Heart left ventricle (tissue), 16 donors: ENCODE measurements at regions not wholly inside any gene's neighbourhood (a gene's known extent, or its start where the extent isn't known, plus 50 kb on each side); places are given as distances from the start of the nearest gene placed in this dataset.

ENCODE experiments used
- ATAC-seq, 4 donors: fragments of 200-7000 bp; cut with Tn5 transposase; one replicate each; pipeline ENCODE4 v1.9.1; 2020 to 2022; ENCODE audit warnings: moderate library complexity in 4 of 4, mild to moderate bottlenecking in 3 of 4, moderate number of reproducible peaks in 1 of 4
- DNase-seq, 5 donors: peaks; one replicate each; pipeline ENCODE4 v3.0.0-alpha.2; 2020
- H3K27ac ChIP-seq, 12 donors: fragments of 200-600 bp; sonication (generic) in 4 of 12; one replicate each; pipeline versions ENCODE4 v1.5.0 to v1.8.0; 2016 to 2022; ENCODE audit warnings: mild to moderate bottlenecking in 2 of 12
- H3K27me3 ChIP-seq, 9 donors: fragments of 200-600 bp; sonication (generic) in 2 of 9; one replicate each; pipeline versions ENCODE4 v1.5.1 to v1.8.0; 2016 to 2022; ENCODE audit warnings: mild to moderate bottlenecking in 3 of 9
- H3K36me3 ChIP-seq, 9 donors: fragments of 200-600 bp; sonication (generic) in 2 of 9; one replicate each; pipeline versions ENCODE4 v1.5.0 to v1.8.0; 2018 to 2022; ENCODE audit warnings: mild to moderate bottlenecking in 2 of 9
- H3K4me1 ChIP-seq, 12 donors: fragments of 200-600 bp; sonication (generic) in 4 of 12; one replicate each; pipeline versions ENCODE4 v1.5.0 to v1.8.0; 2016 to 2022; ENCODE audit warnings: mild to moderate bottlenecking in 3 of 12
- H3K4me3 ChIP-seq, 12 donors: fragments of 200-600 bp; sonication (generic) in 4 of 12; one replicate each; pipeline versions ENCODE4 v1.5.0 to v1.8.0; 2017 to 2022; ENCODE audit warnings: mild to moderate bottlenecking in 9 of 12, moderate library complexity in 4 of 12
- H3K9me3 ChIP-seq, 12 donors: fragments of 200-600 bp; sonication (generic) in 4 of 12; one replicate each; pipeline versions ENCODE4 v1.5.0 to v1.8.0; 2016 to 2022; ENCODE audit warnings: mild to moderate bottlenecking in 1 of 12
- POLR2A ChIP-seq, 2 donors: fragments of 450-650 bp; IDR thresholded peaks; one replicate each; pipeline ENCODE4 v1.6.1; 2017; ENCODE audit warnings: antibody characterized with exemption in 2 of 2, mild to moderate bottlenecking in 2 of 2, moderate library complexity in 2 of 2
- WGBS, 4 donors: extraction: QIAGEN DNeasy Blood & Tissue Kit in 2 of 4; methylation state at CpG; one replicate each; pipeline versions ENCODE4 v1.1.5 to v1.1.7; 2013 to 2018; 5-methylcytosine and 5-hydroxymethylcytosine counted together
- intact Hi-C, 10 donors: fragments of 100-400 bp; cut with DNase I; formaldehyde crosslinking; loops; one replicate each; pipeline versions ENCODE4 v1.11.1 to v1.14.2; 2022
- TF ChIP-seq, protein P1 (sequence below), 12 donors: fragments of 200-600 bp; sonication (generic) in 4 of 12; IDR thresholded peaks; one replicate each; pipeline versions ENCODE4 v1.5.0 to v1.8.0; 2018 to 2022; ENCODE audit warnings: antibody characterized with exemption in 12 of 12, mild to moderate bottlenecking in 5 of 12
- donor health status: ischemic (EF 13 %, LVEDD 7.1; RV severe dilation, severe dysfunction).
- donor health status: healthy with polysubstance abuse.
- donor health status: DM: no; HTN: yes; CAD: no.
- donor health status: DM: no; HTN: no; CAD: no.
- donor health status: ischemic (EF 25% LVEDD 6.9; RV normal size, moderate dysfunction).
- donor health status: ischemic (EF 25% LVEDD 5.7; RV mildly dilated, moderate dysfunction).
- donor health status: healthy.
- donor health status: DM: yes; HTN: yes; CAD: no.
- donor health status: ischemic (EF 35%, LVEDD 5.7; RV mildly dilated, moderate dysfunction).
- donor health status: nonischemic (EF 11% LVEDD 7.7; RV severe dilation, severe dysfunction).
- donor health status: DM: yes; HTN: yes; CAD: no.
- donor health status: PGD.
- donor health status: ischemic (EF 29% LVEDD 5.4; RV normal size, mild dysfunction).
- donor health status: nonischemic (EF 23%, LVEDD 6.1; RV moderate dilation, normal function).

GRCh38 chr1:30545365-30545764 lies 178.0 kb downstream of the MATN1 start:
- no peaks in the 10 kb centered on the region for H3K36me3 ChIP-seq
- no peak for DNase-seq
- no peak overlapping the region for H3K4me3 ChIP-seq
- no peaks in the 10 kb centered on the region for H3K4me1 ChIP-seq
- 43 to 51% (median 45%) methylated on average over 4 of the region's 4 CpGs for WGBS, 4 donors
- H3K9me3 ChIP-seq: no peaks in the 10 kb centered on the region
- intact Hi-C loops: no loop called here
- TF ChIP-seq POLR2A (IDR thresholded peaks at IDR 0.05): no peak
- peaks cover 0 to 4% (median 0%) of the 10 kb centered on the region in 9 donors for H3K27me3 ChIP-seq
- ATAC-seq: no peak
- no peak overlapping the region for H3K27ac ChIP-seq

DNA sequence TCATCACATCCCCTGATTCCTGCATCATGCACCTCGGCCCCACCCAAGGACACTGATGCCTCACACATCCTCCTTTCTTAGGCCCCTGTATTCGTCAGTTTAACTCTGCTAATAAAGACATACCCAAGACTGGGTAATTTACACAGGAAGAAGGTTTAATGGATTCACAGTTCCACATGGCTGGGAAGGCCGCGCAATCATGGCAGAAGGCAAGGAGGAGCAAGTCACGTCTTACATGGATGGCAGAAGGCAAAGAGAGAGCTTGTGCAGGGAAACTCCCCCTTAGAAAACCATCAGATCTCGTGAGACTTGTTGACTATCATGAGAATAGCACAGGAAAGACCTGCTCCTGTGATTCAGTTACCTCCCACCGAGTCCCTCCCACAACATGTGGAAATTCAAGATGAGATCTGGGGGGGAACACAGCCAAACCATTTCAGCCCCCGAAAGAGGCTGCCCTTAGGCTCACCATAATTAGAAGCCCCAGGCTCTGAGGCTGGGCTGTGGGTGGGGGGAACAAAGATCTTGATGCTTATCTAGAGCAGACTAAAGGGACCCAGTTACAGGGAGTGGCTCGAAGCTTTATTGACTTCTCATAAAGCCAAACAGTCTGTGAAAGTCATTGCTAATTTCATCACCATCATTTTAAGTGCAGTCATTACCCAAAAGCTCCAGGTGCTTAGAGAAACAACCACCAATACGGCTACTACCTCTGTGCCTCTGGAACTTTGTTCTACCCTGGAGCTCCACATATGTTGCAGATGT lies 181.5 kb downstream of the MATN1 start:
- no peak for DNase-seq
- ATAC-seq: no peak
- Histone ChIP-seq H3K27me3 (no peaks in the 10 kb centered on the region), H3K9me3 (no peaks in the 10 kb centered on the region), H3K36me3 (no peaks in the 10 kb centered on the region), H3K4me1 (no peaks in the 10 kb centered on the region), H3K4me3 (no peak overlapping the region), H3K27ac (no peak overlapping the region)
- TF ChIP-seq, protein P1, sequence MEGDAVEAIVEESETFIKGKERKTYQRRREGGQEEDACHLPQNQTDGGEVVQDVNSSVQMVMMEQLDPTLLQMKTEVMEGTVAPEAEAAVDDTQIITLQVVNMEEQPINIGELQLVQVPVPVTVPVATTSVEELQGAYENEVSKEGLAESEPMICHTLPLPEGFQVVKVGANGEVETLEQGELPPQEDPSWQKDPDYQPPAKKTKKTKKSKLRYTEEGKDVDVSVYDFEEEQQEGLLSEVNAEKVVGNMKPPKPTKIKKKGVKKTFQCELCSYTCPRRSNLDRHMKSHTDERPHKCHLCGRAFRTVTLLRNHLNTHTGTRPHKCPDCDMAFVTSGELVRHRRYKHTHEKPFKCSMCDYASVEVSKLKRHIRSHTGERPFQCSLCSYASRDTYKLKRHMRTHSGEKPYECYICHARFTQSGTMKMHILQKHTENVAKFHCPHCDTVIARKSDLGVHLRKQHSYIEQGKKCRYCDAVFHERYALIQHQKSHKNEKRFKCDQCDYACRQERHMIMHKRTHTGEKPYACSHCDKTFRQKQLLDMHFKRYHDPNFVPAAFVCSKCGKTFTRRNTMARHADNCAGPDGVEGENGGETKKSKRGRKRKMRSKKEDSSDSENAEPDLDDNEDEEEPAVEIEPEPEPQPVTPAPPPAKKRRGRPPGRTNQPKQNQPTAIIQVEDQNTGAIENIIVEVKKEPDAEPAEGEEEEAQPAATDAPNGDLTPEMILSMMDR (IDR thresholded peaks at IDR 0.05): no peak
- TF ChIP-seq POLR2A (IDR thresholded peaks at IDR 0.05): no peak
- intact Hi-C loops: no loop called here
- WGBS, 4 donors: 82 to 85% (median 85%) methylated on average over 10 of the region's 10 CpGs

- no peak for ATAC-seq
- Histone ChIP-seq H3K9me3 (no peaks in the 10 kb centered on the region), H3K4me3 (no peak overlapping the region), H3K27me3 (no peaks in the 10 kb centered on the region), H3K27ac (no peak overlapping the region), H3K36me3 (no peaks in the 10 kb centered on the region), H3K4me1 (no peaks in the 10 kb centered on the region)
- 67 to 71% (median 69%) methylated on average over 4 to 5 of the region's 5 CpGs for WGBS, 4 donors
- intact Hi-C loops: no loop called here
- DNase-seq: no peak
- TF ChIP-seq POLR2A (IDR thresholded peaks at IDR 0.05): no peak
- TF ChIP-seq, protein P1 (IDR thresholded peaks at IDR 0.05): no peak
Measured at GRCh38 chr1:30540611-30541192, 182.7 kb downstream of the MATN1 start.

GRCh38 chr1:30539884-30540283 lies 183.5 kb downstream of the MATN1 start:
- no peaks in the 10 kb centered on the region for H3K4me1 ChIP-seq
- TF ChIP-seq, protein P1 (IDR thresholded peaks at IDR 0.05): no peak
- TF ChIP-seq POLR2A (IDR thresholded peaks at IDR 0.05): no peak
- ATAC-seq (no peak), DNase-seq (no peak)
- no peak overlapping the region for H3K4me3 ChIP-seq
- H3K9me3 ChIP-seq: no peaks in the 10 kb centered on the region
- WGBS, 4 donors: 70 to 86% (median 77%) methylated on average over 6 of the region's 6 CpGs
- H3K27me3 ChIP-seq: no peaks in the 10 kb centered on the region
- intact Hi-C loops: no loop called here
- H3K36me3 ChIP-seq: no peaks in the 10 kb centered on the region
- no peak overlapping the region for H3K27ac ChIP-seq
